ENCODE measurements at regions not wholly inside any gene's neighbourhood (a gene's known extent, or its start where the extent isn't known, plus 50 kb on each side); places are given as distances from the start of the nearest gene placed in this dataset.
"Not testable (repeated sequence)": the region's sequence is repeated elsewhere in the genome, so short reads cannot be mapped to it uniquely, and the experiment has no call there.

DNA sequence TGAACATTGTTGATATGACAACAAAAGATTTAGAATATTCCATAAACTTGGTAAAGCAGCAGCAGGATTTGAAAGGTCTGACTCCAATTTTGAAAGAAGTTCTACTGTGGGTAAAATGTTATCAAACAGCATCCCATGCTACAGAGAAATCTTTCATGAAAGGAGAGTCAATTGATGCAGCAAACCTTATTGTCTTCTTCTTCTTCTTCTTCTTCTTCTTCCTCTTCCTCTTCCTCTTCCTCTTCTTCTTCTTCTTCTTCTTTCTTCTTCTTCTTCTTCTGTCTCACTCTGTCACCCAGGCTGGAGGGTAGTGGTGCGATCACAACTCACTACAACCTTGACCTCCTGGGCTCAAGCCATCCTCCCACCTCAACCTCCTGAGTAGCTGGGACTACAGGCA, 62.4 kb upstream of the GPR6 start:
- DNase-seq (ENCODE audit: low spot score); intact Hi-C loops (cut with DNase I): not testable (repeated sequence)

DNA sequence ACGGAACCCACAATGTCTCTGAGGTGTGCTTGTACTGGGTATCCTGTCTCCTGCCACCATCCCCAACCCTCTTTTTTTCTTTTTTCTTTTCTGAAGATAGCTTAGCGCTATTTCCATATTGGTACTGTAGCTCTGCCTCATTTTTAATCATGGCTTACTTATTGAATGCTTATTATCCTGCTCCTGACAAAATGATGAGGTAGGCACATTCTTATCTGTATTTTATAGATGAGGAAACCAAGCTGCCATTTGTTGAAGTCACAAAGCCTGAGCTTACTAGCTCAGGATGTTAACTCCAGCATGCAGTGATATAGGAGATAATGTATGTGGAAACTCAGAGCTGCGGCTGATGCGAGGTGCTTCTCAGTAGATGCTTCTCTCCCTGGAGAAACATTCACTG, 61.4 kb upstream of the GPR6 start:
- intact Hi-C loops (cut with DNase I) = no loop called here
- no peak for DNase-seq (ENCODE audit: low spot score)

DNA sequence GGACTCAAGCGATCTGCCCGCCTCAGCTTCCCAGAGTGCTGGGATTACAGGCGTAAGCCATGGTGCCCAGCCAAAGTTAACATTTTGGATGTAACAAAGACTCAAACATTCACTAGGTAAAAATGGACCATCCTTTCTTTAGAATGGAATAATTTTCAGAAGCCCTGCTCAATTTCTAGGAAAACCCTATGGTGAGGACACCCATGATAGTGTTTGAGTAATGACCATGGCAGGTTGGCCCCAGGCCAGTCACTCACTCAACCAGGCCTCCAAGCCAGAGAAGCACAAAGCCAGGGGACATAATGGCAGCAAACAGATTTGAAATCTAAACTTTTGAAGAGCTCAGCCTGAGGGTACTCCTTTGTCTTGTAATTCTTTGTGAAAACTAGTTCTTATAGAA, 59.9 kb upstream of the GPR6 start:
- no peak for DNase-seq (ENCODE audit: low spot score)
- intact Hi-C loops (cut with DNase I) = no loop called here

- intact Hi-C loops (cut with DNase I) = no loop called here
- no peak for DNase-seq (ENCODE audit: low spot score)
These were observed 57.2 kb upstream of the GPR6 start for GRCh38 chr6:109920911-109921310.

DNA sequence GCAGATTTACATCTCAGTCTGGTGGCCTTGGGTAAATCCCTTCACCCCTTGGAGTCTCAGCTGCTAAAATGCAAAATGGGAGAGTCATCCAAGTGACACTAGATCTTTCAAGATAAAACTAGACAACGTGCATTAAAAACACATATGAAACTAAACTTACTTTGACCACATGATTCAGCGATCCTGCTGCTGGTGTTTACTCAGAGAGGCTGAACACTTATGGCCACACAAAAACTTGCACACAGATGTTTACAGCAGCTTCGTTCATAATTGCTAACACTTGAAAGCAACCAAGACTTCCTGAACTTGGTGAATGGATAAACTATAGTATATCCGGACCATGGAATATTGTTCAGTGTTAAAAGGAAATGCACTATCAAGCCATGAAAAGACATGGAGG, 55.3 kb upstream of the GPR6 start:
- no peak for DNase-seq (ENCODE audit: low spot score)
- intact Hi-C loops (cut with DNase I) = no loop called here

DNA sequence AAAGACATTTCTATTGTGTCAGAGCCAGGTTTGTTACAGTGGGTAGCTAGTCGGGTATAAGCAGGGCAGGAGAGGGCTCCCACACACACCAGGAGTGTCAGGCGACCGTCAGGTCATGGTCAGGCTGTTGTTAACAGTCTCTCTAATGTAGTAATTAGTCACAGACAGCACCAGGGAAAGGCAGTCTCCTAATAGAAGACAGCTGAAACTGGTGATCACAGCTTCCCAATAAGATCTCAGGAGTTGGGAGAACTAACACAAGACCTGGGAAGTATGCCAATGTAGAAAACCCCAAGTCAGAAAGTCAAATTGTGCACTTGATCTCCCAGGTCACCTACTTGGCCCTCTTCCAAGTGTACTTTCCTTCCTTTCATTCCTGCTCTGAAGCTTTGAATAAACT, 53.0 kb upstream of the GPR6 start:
- DNase-seq (ENCODE audit: low spot score) = no peak
- intact Hi-C loops (cut with DNase I) = no loop called here

DNA sequence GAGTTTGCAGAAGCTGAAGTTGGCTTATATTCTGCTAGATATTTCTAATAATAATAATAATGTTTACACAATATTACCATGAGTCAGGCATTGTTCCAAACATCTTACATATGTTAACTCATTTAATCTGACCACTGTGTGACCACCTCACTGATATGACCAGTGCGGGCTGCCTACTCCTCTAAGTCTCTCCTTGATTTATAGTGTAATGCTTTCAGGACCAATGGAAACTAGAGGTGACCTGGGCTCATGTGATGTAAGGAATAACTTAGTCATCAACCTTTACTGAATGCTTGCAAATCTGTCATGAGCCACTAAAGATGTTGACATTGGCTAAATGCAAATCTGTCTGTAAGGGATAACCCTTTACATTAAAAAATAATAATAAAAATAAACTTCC, 51.1 kb upstream of the GPR6 start:
- no peak for DNase-seq (ENCODE audit: low spot score)
- intact Hi-C loops (cut with DNase I) = no loop called here

Measured in posterior vena cava (tissue), 2 donors.